Loucy (cell line): ENCODE measurements at regions not wholly inside any gene's neighbourhood (a gene's known extent, or its start where the extent isn't known, plus 50 kb on each side); places are given as distances from the start of the nearest gene placed in this dataset.

Experiments used
- H2AFZ ChIP-seq: fragments of 200-600 bp; sonication (generic); 2 replicates; pipeline ENCODE4 v1.6.0; 2016; ENCODE audit warnings: antibody characterized with exemption, mild to moderate bottlenecking, low read length, moderate library complexity
- H3F3A ChIP-seq: fragments of 200-600 bp; 2 replicates; pipeline ENCODE4 v1.6.0; 2016; ENCODE audit warnings: antibody characterized with exemption, low read depth, mild to moderate bottlenecking
- H3K27me3 ChIP-seq: fragments of 200-600 bp; sonication (generic); 2 replicates; pipeline ENCODE4 v1.6.1; 2014; ENCODE audit warnings: low read length, mild to moderate bottlenecking; ENCODE audit not compliant: insufficient read depth, poor library complexity, severe bottlenecking
- H3K36me3 ChIP-seq: fragments of 200-600 bp; sonication (generic); 2 replicates; pipeline ENCODE4 v1.6.1; 2016; ENCODE audit warnings: low read length; ENCODE audit not compliant: insufficient read depth
- H3K4me1 ChIP-seq: fragments of 200-600 bp; sonication (generic); 2 replicates; pipeline ENCODE4 v1.5.1; 2014; ENCODE audit warnings: low read length, mild to moderate bottlenecking; ENCODE audit not compliant: insufficient read depth, poor library complexity, severe bottlenecking
- H3K4me2 ChIP-seq: fragments of 200-600 bp; sonication (generic); 2 replicates; pipeline ENCODE4 v1.6.0; 2014; ENCODE audit warnings: antibody characterized with exemption, low read length, low read depth, mild to moderate bottlenecking; ENCODE audit not compliant: poor library complexity, severe bottlenecking
- H3K4me3 ChIP-seq: fragments of 200-600 bp; sonication (generic); 2 replicates; pipeline ENCODE4 v1.5.1; 2014; ENCODE audit warnings: low read length, mild to moderate bottlenecking, mixed read lengths; ENCODE audit not compliant: poor library complexity, severe bottlenecking
- H3K79me2 ChIP-seq: fragments of 200-600 bp; sonication (generic); 2 replicates; pipeline ENCODE4 v1.6.1; 2014; ENCODE audit warnings: low read length; ENCODE audit not compliant: insufficient read depth
- H3K9ac ChIP-seq: fragments of 200-600 bp; sonication (generic); 2 replicates; pipeline ENCODE4 v1.6.0; 2014; ENCODE audit warnings: mild to moderate bottlenecking, low read depth, low read length, moderate library complexity; ENCODE audit not compliant: poor library complexity, severe bottlenecking
- H3K9me2 ChIP-seq: fragments of 200-600 bp; sonication (generic); replicated peaks from 2 replicates; pipeline ENCODE4 v1.6.1; 2016; ENCODE audit warnings: low read depth, low read length, mixed read lengths
- H3K9me3 ChIP-seq: fragments of 200-600 bp; sonication (generic); 2 replicates; pipeline ENCODE4 v1.6.1; 2014; ENCODE audit warnings: mild to moderate bottlenecking, antibody characterized with exemption, low read length, low read depth; ENCODE audit not compliant: insufficient read depth
- H4K20me1 ChIP-seq: fragments of 200-600 bp; sonication (generic); 2 replicates; pipeline ENCODE4 v1.6.0; 2014; ENCODE audit warnings: antibody characterized with exemption, low read length, mild to moderate bottlenecking; ENCODE audit not compliant: insufficient read depth, poor library complexity, severe bottlenecking
- EZH2phosphoT487 ChIP-seq: fragments of 200-600 bp; IDR thresholded peaks from 2 replicates; pipeline ENCODE4 v1.6.1; 2018; ENCODE audit warnings: antibody characterized with exemption, mild to moderate bottlenecking, moderate library complexity, borderline replicate concordance
- TF ChIP-seq, protein P1 (sequence below): fragments of 200-600 bp; sonication (generic); conservative IDR thresholded peaks from 2 replicates; pipeline ENCODE4 v1.5.1; 2014; ENCODE audit warnings: mild to moderate bottlenecking, antibody characterized with exemption, low read length

DNA sequence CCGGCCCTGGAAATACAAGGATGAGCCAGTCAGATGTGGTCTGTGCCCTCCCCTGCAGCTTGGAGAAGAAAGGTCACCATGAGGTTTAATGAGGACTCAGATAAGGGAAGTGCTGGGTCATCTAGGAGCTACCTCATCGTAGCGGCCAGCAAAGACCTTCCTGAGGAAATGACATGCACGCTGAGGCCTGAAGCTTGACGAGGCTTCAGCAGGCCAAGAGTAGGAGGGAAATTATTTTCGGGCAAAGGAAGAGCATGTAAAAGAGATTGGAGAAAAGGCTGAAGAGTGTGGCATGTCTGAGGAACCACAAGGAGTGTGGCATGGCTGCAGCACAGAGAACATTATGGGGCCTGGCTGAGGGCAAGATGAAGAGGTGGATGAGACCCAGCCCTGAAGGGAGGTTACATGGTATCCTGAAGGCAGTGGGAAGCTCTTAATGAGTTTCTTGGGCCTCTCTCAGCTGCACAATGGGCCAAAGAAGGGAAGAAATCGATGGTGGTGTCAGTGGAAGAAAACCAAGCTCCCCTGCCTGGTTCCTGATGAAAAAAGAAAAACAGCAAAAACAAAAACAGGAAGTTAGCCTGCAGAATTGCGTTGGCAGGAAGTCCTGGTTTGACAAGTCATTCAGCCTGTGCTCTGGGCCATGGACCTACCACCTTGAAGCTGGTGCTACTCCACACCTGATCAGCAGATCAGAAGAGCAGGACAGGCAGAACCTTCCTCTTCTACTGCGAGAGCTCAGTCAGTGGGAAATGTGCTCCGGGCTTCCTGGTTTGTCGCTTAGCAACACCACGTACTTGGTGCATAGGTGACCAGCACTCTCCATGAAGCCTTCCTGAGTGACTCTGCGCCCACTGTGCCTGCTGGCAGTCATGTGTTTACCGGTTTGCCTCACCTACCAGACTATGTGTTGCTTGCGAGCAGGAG, 134.5 kb upstream of the KLF3 start:
- no peak overlapping the region; the same call in 1 of the 2 replicates for H2AFZ ChIP-seq
- H3K4me3 ChIP-seq = no peak overlapping the region
- H3K4me1 ChIP-seq = no peaks in the 10 kb centered on the region
- TF ChIP-seq, protein P1, sequence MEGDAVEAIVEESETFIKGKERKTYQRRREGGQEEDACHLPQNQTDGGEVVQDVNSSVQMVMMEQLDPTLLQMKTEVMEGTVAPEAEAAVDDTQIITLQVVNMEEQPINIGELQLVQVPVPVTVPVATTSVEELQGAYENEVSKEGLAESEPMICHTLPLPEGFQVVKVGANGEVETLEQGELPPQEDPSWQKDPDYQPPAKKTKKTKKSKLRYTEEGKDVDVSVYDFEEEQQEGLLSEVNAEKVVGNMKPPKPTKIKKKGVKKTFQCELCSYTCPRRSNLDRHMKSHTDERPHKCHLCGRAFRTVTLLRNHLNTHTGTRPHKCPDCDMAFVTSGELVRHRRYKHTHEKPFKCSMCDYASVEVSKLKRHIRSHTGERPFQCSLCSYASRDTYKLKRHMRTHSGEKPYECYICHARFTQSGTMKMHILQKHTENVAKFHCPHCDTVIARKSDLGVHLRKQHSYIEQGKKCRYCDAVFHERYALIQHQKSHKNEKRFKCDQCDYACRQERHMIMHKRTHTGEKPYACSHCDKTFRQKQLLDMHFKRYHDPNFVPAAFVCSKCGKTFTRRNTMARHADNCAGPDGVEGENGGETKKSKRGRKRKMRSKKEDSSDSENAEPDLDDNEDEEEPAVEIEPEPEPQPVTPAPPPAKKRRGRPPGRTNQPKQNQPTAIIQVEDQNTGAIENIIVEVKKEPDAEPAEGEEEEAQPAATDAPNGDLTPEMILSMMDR = no peak
- no peak for TF ChIP-seq EZH2phosphoT487
- H3K9me3 ChIP-seq = no peaks in the 10 kb centered on the region
- no peak overlapping the region for H3K9ac ChIP-seq
- H4K20me1 ChIP-seq = no peaks in the 10 kb centered on the region
- no peaks in the 10 kb centered on the region for H3K9me2 ChIP-seq
- H3F3A ChIP-seq = no peaks in the 10 kb centered on the region
- H3K4me2 ChIP-seq = no peak overlapping the region
- no peaks in the 10 kb centered on the region for H3K36me3 ChIP-seq
- no peaks in the 10 kb centered on the region for H3K27me3 ChIP-seq
- no peaks in the 10 kb centered on the region for H3K79me2 ChIP-seq

DNA sequence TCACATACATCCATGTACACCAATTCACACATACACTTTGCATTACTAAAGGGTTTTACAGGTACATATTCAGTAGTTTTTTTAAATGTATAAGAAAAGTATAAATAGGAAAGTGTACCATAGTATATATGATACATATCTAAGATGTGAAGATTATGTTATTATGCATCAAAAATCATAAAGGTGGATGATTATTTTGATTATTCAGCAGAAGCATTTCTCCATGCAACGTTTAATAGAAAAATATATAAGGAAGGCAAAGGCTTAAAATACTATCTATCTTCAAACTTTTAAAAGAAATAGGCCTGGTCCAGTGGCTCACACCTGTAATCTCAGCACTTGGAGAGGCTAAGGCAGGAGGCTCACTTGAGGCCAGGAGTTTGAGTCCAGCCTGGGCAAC, 133.5 kb upstream of the KLF3 start:
- no peaks in the 10 kb centered on the region for H3K4me1 ChIP-seq
- H3K9me3 ChIP-seq = no peaks in the 10 kb centered on the region

DNA sequence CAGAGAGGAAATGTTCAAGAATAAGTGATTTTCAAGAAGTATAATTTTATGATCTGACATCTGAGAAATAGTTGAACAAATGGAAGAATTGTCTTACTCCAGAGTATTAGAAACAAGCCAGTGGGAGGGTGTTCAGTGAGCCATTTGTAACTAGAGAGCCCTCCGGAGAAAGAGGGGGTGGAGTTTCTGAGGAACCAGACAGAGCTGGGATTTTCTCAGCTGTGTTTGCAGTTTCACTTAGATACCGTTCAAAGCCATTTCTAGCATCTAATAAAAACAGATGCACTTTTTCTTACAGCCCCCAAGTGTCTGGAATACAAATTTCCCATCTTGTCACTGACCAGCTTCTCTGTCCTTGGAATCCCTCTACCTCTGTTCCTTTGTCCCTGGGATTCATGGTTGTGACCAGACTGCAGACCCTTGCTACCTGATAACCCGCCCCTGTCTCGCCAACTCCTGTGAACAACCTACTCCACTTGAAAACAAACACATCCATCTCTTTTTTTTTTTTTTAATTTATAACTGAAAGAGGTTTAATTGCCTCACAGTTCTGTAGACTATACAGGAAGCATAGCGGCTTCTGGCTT, 132.8 kb upstream of the KLF3 start:
- H3K4me2 ChIP-seq = no peak overlapping the region
- H3K36me3 ChIP-seq = no peaks in the 10 kb centered on the region
- no peaks in the 10 kb centered on the region for H3F3A ChIP-seq
- H3K4me1 ChIP-seq = no peaks in the 10 kb centered on the region
- no peaks in the 10 kb centered on the region for H3K9me3 ChIP-seq
- H3K79me2 ChIP-seq = no peaks in the 10 kb centered on the region
- H2AFZ ChIP-seq = no peak overlapping the region
- no peaks in the 10 kb centered on the region for H3K27me3 ChIP-seq
- H3K4me3 ChIP-seq = no peak overlapping the region
- TF ChIP-seq, protein P1 = no peak
- TF ChIP-seq EZH2phosphoT487 = no peak
- H4K20me1 ChIP-seq = no peaks in the 10 kb centered on the region
- H3K9me2 ChIP-seq = no peaks in the 10 kb centered on the region
- H3K9ac ChIP-seq = no peak overlapping the region

More for the DNA sequence above, 133.5 kb upstream of the KLF3 start:
- Histone ChIP-seq H3K9ac (no peak overlapping the region), H2AFZ (no peak overlapping the region), H3K9me2 (no peaks in the 10 kb centered on the region), H3K27me3 (no peaks in the 10 kb centered on the region), H3K36me3 (no peaks in the 10 kb centered on the region), H3K79me2 (no peaks in the 10 kb centered on the region), H3F3A (no peaks in the 10 kb centered on the region), H3K4me3 (no peak overlapping the region), H3K4me2 (no peak overlapping the region), H4K20me1 (no peaks in the 10 kb centered on the region)
- no peak for TF ChIP-seq EZH2phosphoT487
- TF ChIP-seq, protein P1 = no peak
